Nucleus accumbens (tissue), 56 donors: ENCODE measurements at regions not wholly inside any gene's neighbourhood (a gene's known extent, or its start where the extent isn't known, plus 50 kb on each side); places are given as distances from the start of the nearest gene placed in this dataset.
"Not testable (repeated sequence)": the region's sequence is repeated elsewhere in the genome, so short reads cannot be mapped to it uniquely, and the experiment has no call there.

Experiments used
- DNase-seq, 56 donors: peaks; one replicate each; lab custom pipeline; 2025; lab: John Stamatoyannopoulos, UW

DNA sequence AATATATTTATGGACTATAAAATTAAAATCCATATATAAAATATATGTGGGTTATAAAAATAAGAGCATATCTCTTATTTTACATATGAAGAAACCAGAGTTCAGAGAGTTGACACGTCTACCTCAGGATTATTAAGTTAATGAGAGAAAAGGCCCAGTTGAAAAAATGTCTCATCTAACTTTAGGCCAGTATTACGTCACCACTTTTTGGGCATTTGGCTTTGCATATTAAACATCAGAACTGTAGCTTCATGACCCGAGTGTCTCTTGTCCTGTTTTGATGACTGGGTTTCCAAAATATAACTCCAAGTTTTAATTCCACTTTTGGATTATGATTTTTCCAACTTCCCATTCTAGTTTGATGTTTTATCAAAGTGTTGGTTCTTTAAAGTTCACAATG is 1026.1 kb downstream of the SLC6A15 start:
- DNase-seq = no peak

DNA sequence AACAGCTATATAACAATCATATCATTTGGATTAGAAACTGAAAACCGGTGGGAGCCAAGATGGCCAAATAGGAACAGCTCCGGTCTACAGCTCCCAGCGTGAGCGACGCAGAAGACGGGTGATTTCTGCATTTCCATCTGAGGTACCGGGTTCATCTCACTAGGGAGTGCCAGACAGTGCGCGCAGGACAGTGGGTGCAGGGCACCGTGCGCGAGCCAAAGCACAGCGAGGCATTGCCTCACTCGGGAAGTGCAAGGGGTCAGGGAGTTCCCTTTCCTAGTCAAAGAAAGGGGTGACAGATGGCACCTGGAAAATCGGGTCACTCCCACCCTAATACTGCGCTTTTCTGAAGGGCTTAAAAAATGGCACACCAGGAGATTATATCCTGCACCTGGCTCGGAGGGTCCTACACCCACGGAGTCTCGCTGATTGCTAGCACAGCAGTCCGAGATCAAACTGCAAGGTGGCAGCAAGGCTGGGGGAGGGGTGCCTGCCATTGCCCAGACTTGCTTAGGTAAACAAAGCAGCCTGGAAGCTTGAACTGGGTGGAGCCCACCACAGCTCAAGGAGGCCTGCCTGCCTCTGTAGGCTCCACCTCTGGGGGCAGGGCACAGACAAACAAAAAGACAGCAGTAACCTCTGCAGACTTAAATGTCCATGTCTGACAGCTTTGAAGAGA is 1041.5 kb downstream of the SLC6A15 start:
- DNase-seq = not testable (repeated sequence)

DNA sequence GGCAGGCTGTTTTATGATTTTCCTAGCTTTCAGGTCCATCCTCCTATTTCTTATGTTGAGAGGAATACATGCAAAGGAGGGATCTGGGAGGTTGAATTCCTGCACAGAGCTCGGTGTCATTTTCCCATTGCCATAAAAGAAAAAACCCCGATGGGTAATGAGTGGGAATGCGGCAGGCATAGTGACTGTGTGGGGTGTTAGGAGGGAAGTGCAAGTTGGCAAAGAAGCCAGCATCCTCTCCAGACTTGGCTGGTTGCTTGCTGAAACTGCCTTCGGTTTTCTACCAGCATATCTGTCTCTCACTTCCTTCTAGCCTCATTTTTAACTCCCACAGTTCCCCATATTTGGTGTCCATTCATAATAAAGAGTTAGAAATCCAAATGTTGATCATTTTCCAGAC is 1046.1 kb downstream of the SLC6A15 start:
- DNase-seq = no peak

DNA sequence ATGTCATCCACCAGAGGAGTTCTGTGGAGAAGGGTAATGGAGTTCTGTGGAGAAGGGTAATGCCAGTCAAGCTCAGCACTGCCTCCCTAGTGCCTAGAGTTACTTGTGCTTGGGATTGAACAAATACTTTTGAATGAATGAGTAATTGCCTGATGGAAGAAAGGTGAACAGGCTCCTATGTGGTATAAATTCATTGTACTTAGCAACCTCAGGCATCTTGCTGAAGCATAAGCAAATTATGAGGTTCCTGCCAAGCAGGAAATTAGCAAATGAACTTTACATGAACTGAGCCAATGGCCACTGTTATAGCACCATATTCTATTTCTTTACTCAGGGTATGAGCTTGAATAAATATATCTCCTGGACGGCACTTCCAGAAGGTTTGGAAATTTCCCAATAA is 1047.2 kb downstream of the SLC6A15 start:
- DNase-seq = no peak

DNA sequence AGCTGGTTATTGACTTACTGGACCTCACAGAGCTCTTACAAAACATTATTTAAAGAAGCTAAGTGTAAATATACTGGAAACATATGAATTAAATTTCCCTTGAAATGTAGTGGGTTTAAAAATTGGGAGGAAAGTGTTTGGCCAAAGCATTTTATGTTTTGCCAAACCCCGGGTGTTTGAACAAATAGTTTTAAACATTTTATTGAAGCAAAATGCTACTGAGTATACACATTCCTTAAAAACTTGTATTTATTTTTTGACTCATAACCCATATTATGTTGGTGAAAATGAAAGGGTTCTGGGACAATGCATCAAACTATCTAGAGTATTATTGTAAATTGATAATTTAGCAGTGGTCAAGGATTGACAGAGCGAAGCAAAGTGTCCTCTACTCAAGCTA is 1048.5 kb downstream of the SLC6A15 start:
- DNase-seq = no peak

DNA sequence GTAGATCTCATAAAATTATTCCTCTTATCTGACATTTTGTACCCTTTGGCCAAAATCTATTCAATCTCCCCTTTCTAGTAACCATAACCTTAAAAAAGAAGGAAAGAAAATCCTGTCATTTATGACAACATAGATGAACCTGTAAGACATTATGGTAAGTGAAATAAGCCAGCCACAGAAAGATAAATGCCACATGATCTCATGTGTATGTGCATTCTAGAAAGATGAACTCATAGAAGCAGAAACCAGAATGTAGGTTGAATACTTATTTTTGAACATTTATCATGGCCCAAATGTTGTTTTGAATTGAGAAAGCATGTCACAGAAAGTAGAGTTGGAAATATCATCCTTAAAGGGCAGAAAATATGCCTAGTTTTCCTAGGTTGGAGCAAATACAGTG is 1053.6 kb downstream of the SLC6A15 start:
- no peak for DNase-seq

DNA sequence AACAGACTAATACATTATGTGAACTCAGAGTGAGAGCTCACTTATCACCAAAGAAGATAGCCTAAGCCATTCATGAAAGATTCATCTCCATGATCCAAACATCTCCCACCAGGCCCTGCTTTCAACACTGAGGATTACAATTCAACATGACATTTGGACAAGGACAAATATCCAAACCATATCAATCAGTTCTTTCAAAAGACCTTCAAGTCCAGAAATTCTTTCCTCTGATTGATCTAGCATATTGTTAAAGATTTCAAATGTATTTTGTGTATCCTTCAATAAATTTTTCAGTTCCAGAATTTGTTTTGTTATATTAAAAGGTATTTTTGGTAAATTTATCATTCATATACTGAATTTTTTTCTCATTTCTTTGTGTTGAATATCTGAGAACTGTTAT is 1055.8 kb downstream of the SLC6A15 start:
- no peak for DNase-seq

DNA sequence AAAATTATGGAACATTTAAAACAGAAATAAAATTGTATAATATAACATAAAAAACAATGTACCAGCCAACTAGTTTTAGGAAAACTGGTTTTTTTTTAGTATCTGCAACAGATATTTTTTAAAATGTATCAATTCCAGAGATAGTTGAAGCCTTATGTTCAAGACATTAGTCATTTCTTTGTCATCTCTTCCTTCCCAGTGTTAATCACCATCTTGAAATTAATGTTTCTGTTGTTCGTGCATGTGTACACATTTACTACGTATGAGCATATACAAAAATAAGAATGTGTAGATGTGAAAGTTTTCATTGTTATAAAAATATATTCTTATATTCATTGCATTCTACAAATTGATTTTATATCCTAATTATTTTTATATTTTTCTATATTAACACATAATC is 1062.1 kb downstream of the SLC6A15 start:
- no peak for DNase-seq

DNA sequence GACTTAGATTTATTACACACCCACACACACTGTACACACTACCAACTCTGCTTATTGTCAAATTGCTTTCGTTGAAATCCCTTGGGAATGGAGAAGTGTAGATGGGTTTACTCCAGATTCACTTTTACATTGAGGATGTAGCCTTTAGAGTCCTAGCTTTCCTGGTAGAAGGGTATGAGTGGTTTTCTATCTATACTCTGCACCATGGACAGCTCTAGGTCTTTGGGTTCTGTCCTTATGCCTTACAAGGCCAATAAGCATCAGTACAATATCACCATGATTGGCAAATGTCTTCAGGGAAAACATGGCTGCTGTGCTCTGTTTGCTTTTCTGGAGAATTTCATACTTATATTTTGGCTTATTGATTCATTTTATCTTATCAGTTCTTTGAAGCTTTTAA is 1063.9 kb downstream of the SLC6A15 start:
- DNase-seq = no peak

DNA sequence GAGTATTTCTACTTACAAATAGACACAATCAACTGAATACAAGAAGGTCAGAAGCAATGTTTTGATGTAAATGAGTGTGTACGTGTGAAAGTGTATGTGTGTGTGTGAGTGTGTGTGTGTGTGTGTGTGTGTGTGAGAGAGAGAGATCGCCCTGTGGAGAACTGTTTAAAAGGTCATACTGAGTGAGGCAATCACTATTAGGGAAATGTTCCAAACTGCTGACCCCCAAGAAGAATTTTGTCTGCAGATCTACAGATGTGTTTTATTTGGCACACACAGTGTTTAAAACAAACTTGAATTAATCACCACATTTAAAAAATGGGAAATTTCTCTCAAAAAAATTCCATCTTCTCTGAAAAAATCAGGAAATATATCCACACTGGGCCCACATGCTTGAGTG is 1069.1 kb downstream of the SLC6A15 start:
- DNase-seq = no peak

DNA sequence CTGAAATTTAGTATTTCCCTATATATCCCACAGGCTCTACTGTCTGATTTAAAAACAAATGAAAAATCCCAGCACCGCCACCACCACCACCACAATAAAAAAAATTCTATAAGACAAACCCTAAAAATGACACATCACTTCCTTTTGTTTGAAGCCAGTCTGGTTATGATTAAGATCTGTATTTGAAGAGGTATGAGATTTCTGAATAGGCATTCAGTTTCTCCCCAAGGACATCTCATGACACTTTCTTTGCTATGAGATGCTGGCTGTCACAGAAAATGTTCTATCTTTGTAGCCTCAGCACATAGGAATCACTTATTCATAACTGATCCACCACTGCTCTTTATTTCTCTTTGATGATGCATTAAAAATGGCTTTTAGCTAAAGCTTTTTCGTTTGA is 1071.0 kb downstream of the SLC6A15 start:
- DNase-seq = no peak

DNA sequence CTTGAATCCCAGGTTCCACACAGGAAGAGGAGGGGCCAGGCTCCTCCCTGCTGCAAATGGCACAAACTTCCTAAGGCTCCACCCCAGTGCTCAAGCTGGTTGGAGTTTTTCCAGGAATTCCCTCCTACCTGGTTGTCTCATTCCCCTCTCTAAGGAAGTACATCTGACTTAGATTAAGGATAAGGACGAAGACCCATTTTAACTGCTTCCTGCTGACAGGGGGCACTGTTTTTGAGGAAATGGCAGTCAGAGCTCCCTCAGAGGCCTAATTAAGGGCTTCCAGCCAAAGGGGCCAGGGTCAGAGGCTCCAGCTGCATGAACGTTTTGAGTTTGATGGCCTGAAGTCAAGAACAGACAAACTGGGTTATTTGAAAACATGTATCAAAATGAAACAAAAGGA is 1084.7 kb downstream of the SLC6A15 start:
- peak in 6 of 56 donors; percentile 1 to 11 (median 6) for DNase-seq

DNA sequence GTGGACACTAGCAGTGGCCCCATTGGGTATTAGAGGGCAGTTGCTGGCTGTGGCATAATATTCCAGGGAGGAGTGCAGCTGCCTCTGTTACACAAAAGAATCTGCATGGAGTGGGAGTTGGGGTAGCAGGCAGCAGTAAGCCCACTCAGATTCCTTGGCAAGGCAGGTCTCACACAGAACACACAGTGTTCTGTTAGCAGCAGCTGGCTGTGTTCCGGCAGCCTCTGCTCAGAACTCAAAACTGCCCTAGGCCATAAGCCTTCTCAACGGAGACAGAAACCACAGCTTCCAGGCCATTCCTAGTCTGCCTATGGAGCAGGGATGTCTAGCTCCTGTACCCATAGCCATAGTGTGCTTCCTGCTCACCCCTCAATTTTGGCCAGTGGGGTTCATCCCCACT is 1085.4 kb downstream of the SLC6A15 start:
- no peak for DNase-seq

DNA sequence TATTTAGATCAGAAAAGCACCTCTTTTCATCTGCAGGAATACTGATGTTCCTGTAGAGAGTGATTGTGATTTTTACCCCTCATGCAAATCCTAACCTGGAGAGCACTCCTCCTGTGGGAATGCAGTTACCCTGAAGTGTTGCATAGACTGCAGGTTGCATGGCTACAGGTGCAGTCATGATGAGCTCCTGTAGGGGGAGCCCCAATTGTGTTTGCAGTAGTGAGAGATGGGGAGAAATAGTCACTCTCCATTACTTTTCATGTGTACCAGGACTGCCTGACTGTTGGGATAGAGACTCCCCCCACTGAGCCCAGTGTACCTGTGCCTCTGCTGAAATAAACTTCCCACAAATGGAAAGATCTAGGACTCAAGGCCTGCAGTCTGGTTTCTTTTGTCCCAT is 1086.5 kb downstream of the SLC6A15 start:
- peak in 14 of 56 donors; percentile 1 to 43 (median 18) for DNase-seq

DNA sequence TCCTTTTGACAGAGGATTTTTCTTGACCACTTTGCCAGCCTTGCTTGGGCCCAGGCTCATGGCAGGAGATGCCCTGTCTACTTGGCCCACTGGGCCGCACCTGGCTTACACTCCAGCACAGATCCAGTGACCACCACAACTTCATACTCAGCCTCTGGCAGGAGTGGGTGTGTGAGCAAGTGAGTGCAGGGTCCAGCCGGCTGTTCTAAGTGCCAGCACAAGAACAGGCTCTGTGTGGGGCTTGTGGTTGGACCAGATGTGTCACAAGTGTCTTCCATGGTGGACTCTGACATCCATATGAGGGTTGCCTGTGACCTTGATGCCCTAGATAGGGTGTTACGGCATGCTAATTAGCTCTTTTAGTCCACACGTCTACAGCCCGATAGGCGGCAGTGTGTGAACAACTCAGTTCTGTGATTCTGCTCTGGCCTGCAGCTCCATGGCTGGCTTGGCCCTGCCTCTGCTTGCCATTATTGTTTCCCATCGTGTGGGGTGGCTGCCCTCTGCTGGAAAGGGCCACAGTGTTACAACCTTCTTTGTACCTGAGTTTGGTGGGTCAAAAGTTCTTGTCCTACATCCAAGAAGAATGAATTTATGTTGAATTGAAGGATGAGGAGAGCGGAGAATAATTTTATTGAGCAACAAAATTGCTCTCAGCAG is 1089.1 kb downstream of the SLC6A15 start:
- DNase-seq = peak in 26 of 56 donors; percentile 6 to 61 (median 23)

DNA sequence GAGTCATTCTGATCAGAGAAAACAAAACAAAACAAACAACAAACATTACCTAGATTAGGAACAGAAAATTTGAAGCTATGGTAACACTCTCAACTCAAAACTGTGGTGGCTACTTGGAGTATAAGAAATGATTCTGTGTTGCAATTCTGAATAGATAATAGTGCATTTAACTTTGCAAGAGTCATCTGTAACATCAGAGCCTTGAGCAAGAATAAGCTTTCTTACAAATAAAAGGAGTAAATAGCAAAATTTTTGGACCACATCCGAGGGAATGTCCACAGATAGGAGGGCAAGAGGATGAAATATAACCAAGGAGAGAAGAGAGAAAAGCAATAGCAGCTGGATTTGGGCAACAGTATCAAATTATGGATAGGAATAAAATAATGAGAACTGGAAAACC is 1090.6 kb downstream of the SLC6A15 start:
- no peak for DNase-seq

DNA sequence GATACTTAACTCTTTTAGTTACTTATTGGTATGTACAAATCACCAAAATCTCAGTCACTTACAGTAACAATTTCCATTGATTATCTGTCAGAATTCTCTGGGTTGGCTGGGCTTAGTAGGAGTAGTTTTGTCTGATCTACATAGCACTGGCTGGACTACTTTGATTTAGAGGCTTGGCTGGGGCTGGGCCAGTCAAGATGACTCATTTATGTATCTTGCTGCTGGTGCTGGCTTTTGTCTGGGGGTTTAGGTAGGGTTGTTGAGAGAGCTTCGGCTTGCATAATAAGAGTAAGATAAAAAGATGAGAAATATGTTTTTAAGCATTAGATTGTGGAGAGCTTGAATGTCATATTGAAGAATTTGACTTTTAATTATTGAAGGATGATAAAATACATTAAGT is 1093.7 kb downstream of the SLC6A15 start:
- no peak for DNase-seq

DNA sequence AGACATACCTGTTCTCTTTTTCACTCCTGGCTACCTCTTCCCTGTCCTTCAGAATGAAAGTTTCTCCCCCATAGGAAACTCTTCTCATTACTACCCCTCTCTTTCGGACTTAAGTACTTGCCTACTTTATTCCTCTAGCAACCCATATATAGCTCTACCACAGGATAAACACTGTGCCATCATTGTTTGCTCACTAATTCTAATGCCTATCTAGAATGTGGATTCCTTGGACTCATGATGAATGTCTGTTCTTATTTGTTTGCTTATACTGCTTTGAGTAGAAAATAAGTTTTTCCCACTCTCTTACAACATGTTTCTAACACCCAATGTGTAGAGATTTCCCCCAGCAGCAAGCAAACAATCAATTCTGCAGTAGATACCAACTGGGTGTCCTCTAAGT is 1094.9 kb downstream of the SLC6A15 start:
- no peak for DNase-seq

DNA sequence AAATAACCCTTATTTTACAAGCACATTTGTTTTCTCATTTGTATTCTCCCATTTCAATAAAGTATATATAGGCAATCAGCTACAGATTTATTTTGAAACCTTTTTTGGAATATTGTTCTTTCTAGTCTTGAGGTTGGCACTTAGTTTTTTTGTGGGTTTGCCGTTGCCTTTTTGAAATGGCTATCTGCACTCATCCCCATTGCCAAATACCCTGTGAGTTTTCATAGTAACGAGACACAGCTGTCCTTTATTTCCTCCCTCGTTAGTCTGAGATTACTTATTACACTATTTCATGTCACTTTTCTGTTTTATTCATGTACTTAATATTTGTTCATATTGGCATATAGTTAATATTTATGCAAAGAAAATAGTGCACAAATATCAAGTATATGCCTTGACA is 1104.0 kb downstream of the SLC6A15 start:
- no peak for DNase-seq

DNA sequence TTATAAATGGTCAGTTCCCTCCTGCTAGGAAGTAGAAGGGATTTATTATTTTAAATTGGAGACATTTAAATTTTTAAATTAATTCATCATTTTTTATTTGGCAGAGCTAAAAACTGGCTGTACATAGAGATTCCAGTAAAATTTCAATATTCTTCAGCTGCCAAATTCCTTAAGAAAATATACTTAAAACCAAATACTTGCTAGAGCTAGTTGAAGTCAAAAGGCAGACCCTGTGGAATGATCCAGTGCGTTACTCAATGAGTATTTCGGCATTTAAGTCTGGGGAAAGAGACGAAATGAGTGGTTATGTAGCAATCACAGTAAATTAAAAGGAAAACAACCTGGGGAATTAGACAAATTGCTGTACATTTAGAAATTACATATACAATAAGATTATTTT is 1104.7 kb downstream of the SLC6A15 start:
- DNase-seq = no peak

DNA sequence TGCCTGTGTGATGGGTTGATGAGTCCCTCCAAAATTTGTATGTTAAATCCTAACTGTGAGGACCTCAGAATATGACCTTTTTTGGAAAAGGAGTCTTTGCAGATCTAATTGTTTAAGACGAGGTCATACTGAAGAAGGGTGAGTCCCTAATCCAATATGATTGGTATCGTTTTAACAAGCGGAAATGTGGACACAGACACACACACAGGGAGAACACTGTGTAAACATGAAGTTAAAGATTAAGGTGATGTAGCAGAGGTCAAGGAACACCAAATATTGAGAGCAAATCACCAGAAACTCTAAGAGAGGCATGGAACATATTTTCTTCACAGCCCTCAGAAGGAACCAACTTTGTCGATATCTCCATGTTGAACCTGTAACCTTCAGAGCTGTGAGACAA is 1106.7 kb downstream of the SLC6A15 start:
- no peak for DNase-seq

DNA sequence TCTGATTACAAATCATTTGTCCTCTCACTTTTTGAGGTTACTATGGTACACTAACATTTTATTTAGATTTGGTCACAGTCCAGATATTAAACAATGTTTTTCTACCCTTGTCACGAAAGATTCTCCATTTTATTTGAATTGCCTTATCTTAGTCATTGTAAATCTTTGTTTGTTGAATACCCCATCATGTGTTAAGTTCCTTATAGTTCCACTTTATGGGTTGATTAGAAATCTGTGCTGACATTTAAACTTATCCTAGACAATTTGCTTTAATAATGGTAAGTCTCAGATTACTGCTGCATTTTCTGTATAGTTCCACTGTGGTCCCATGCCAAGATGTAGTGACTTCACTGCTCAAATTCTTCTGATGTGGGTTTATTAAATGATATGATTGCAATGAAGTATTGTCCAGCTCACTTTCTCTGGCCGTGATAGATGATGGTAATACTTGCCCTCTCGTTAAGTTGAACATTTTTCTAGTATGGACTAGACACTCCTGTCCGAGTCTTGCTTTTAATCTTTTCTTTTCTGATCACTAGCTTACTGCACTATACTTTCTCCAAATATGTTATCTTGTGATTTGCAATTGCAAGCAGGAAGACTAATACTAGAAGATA is 1107.3 kb downstream of the SLC6A15 start:
- no peak for DNase-seq
